ENCODE measurements at regions not wholly inside any gene's neighbourhood (a gene's known extent, or its start where the extent isn't known, plus 50 kb on each side); places are given as distances from the start of the nearest gene placed in this dataset.
"Not testable (repeated sequence)": the region's sequence is repeated elsewhere in the genome, so short reads cannot be mapped to it uniquely, and the experiment has no call there.

- H3K4me1 Mint-ChIP-seq (ENCODE audit: low read depth), result peaks cover 10% of the 10 kb centered on the region
Measured at GRCh38 chr12:47348206-47348605, 268.4 kb upstream of the AMIGO2 start.

DNA sequence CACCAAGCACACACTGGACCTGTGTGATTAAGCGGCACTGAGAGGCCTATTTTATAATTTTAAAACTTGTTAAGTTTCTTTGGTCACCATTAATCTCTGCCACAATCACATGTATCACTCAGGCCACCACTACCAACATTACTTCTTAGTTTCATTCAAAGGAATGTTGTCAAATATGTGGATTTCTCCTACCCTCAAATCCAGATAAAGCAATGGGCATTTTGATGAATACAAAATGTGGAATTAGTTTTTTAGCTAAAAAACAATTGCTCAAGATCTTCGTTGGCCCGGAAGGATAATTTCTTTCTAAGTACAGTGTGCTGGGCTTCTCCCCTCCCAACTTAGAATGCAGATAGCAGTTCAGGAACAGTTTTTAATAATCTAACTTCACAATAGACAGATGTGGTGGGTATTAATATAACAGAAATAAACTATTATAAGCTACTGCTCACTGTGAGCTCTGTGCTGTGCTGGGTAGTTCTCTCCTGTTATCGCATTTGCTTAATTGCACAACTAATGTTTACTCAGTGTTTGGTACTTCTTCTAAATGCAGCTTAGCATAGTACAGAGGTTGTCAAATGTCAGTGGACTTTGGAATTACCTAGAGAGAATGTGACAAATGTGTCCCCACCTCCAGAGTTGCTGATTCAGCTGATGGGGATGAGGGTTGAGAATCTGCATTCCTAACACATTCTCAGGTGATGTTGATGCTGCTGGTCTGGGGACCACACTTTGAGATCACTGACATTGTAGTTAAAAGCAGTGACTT, 266.7 kb upstream of the AMIGO2 start:
- H3K4me1 Mint-ChIP-seq (ENCODE audit: low read depth), result peaks cover 10% of the 10 kb centered on the region
- peak overlapping the region; percentile 13 for H3K27ac Mint-ChIP-seq
- H3K9me3 Mint-ChIP-seq (ENCODE audit: low read depth), result no peaks in the 10 kb centered on the region
- H3K27me3 Mint-ChIP-seq, result no peaks in the 10 kb centered on the region
- TF ChIP-seq, protein P1, sequence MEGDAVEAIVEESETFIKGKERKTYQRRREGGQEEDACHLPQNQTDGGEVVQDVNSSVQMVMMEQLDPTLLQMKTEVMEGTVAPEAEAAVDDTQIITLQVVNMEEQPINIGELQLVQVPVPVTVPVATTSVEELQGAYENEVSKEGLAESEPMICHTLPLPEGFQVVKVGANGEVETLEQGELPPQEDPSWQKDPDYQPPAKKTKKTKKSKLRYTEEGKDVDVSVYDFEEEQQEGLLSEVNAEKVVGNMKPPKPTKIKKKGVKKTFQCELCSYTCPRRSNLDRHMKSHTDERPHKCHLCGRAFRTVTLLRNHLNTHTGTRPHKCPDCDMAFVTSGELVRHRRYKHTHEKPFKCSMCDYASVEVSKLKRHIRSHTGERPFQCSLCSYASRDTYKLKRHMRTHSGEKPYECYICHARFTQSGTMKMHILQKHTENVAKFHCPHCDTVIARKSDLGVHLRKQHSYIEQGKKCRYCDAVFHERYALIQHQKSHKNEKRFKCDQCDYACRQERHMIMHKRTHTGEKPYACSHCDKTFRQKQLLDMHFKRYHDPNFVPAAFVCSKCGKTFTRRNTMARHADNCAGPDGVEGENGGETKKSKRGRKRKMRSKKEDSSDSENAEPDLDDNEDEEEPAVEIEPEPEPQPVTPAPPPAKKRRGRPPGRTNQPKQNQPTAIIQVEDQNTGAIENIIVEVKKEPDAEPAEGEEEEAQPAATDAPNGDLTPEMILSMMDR (IDR thresholded peaks at IDR 0.05; ENCODE audit: unreplicated experiment), result no peak
- no peaks in the 10 kb centered on the region for H3K36me3 Mint-ChIP-seq (ENCODE audit: insufficient read depth)
- DNase-seq (ENCODE audit: low spot score, unreplicated experiment), result no peak
- H3K4me3 Mint-ChIP-seq (ENCODE audit: low read depth), result no peak overlapping the region

More at GRCh38 chr12:47348206-47348605, 268.4 kb upstream of the AMIGO2 start:
- Mint-ChIP-seq H3K36me3 (ENCODE audit: insufficient read depth) (no peaks in the 10 kb centered on the region), H3K4me3 (ENCODE audit: low read depth) (no peak overlapping the region), H3K9me3 (ENCODE audit: low read depth) (no peaks in the 10 kb centered on the region), H3K27me3 (no peaks in the 10 kb centered on the region), H3K27ac (no peak overlapping the region)
- no peak for DNase-seq (ENCODE audit: low spot score, unreplicated experiment)
- TF ChIP-seq, protein P1 (IDR thresholded peaks at IDR 0.05; ENCODE audit: unreplicated experiment), result no peak

DNA sequence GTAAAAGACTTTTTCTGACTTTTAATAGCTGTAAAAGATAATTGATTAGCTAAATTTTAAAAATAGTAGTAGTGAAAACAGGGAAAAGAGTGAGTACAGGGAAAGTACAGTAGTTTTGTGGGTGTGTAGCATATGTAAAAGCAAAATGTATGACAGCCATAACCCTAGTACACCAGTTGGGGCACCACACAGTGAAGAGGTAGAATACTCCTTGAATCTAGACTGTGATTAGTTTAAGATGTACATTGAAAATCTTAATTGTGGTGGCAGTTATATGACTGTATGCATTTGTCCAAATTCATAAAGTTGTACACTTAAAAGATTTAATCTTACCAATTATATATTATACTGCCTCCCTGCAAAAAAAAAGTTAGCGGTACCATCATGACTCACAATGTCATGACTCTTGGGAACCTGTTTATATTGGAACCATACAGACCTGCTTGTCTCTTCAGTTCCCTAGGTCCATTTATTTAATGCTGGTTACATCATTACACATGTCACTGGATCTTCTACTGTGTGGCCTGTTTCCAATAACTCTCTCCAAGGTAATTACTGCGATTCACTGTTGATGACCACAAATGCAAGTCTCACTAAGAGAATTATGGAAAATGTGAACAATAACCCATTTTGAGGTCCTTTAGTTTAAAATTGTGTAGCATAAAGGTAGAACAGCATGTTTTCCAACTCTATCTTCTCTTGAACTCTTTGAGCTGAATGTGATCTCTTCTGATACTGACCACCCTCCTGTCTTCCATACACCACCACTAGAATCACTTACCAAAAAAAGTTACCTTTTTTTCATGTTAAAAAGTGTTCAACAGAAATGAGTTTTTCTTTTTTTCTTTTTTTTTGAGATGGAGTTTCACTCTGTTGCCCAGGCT, 264.2 kb upstream of the AMIGO2 start:
- H3K9me3 Mint-ChIP-seq (ENCODE audit: low read depth), result no peaks in the 10 kb centered on the region
- no peaks in the 10 kb centered on the region for H3K27me3 Mint-ChIP-seq
- DNase-seq (ENCODE audit: low spot score, unreplicated experiment), result no peak
- no peak overlapping the region for H3K4me3 Mint-ChIP-seq (ENCODE audit: low read depth)
- no peaks in the 10 kb centered on the region for H3K36me3 Mint-ChIP-seq (ENCODE audit: insufficient read depth)
- TF ChIP-seq, protein P1 (IDR thresholded peaks at IDR 0.05; ENCODE audit: unreplicated experiment), result no peak
- H3K27ac Mint-ChIP-seq, result no peak overlapping the region
- H3K4me1 Mint-ChIP-seq (ENCODE audit: low read depth), result peaks cover 10% of the 10 kb centered on the region

DNA sequence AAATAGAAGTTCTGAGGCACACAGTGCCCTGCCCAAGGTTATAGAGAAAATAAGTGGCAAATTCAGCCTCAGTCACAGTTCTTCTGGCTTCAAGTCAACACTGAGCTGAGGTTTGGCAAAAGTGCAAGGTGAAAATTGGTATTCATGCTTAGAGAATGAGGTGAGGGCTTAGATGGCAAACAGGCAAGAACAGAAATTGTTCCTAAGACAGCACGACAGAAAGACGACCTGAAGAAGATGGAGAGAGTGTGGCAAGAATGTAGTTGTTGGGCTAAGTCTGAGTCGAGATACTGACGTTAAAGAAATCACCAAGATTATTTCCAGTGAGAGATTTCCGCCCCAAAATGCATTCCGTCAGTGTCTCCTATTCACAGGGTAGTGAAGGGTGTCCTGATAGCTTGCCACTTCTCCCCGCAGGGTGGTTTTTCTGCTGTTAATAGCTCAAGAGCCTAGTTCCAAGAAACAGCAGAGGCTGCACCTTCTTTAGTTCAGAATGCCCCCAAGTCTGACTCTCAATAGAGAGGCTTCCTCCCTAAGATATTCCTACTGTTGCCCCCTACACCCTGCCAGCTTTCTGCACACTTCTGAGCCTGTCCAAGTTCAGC, 260.8 kb upstream of the AMIGO2 start:
- TF ChIP-seq, protein P1 (IDR thresholded peaks at IDR 0.05; ENCODE audit: unreplicated experiment), result no peak
- Mint-ChIP-seq H3K9me3 (ENCODE audit: low read depth) (peaks cover 10% of the 10 kb centered on the region), H3K36me3 (ENCODE audit: insufficient read depth) (no peaks in the 10 kb centered on the region), H3K27me3 (no peaks in the 10 kb centered on the region), H3K4me1 (ENCODE audit: low read depth) (no peaks in the 10 kb centered on the region), H3K4me3 (ENCODE audit: low read depth) (no peak overlapping the region), H3K27ac (no peak overlapping the region)
- DNase-seq (ENCODE audit: low spot score, unreplicated experiment), result no peak

GRCh38 chr12:47337581-47337980, 257.8 kb upstream of the AMIGO2 start:
- H3K9me3 Mint-ChIP-seq (ENCODE audit: low read depth), result peaks cover 15% of the 10 kb centered on the region
- TF ChIP-seq, protein P1 (IDR thresholded peaks at IDR 0.05; ENCODE audit: unreplicated experiment), result no peak
- H3K27ac Mint-ChIP-seq, result no peak overlapping the region
- no peaks in the 10 kb centered on the region for H3K4me1 Mint-ChIP-seq (ENCODE audit: low read depth)
- no peak overlapping the region for H3K4me3 Mint-ChIP-seq (ENCODE audit: low read depth)
- DNase-seq (ENCODE audit: low spot score, unreplicated experiment), result no peak
- no peaks in the 10 kb centered on the region for H3K27me3 Mint-ChIP-seq
- H3K36me3 Mint-ChIP-seq (ENCODE audit: insufficient read depth), result no peaks in the 10 kb centered on the region

- H3K9me3 Mint-ChIP-seq (ENCODE audit: low read depth), result peaks cover 15% of the 10 kb centered on the region
- not testable (repeated sequence) for H3K27ac Mint-ChIP-seq; H3K27me3 Mint-ChIP-seq; H3K36me3 Mint-ChIP-seq (ENCODE audit: insufficient read depth); H3K4me1 Mint-ChIP-seq (ENCODE audit: low read depth); H3K4me3 Mint-ChIP-seq (ENCODE audit: low read depth); DNase-seq (ENCODE audit: low spot score, unreplicated experiment)
Measured at GRCh38 chr12:47333271-47333858, 253.6 kb upstream of the AMIGO2 start.
